Stimulated activated CD4-positive, alpha-beta T cell treated with anti-CD3 and anti-CD28 coated beads, Interleukin-4, amount 100 ng/mL, for 1 hour (primary cell): ENCODE measurements at regions not wholly inside any gene's neighbourhood (a gene's known extent, or its start where the extent isn't known, plus 50 kb on each side); places are given as distances from the start of the nearest gene placed in this dataset.

Experiments
- DNase-seq: peaks from one replicate; pipeline ENCODE4 v3.0.0-alpha.2; 2020

- no peak for DNase-seq
Measured at GRCh38 chr5:166317425-166317824, 1974.0 kb upstream of the WWC1 start.

GRCh38 chr5:166320920-166321480, 1970.4 kb upstream of the WWC1 start:
- DNase-seq = no peak

GRCh38 chr5:166324372-166324771, 1967.1 kb upstream of the WWC1 start:
- no peak for DNase-seq

- DNase-seq = no peak
Measured at GRCh38 chr5:166329149-166329800, 1962.2 kb upstream of the WWC1 start.

GRCh38 chr5:166330036-166330435, 1961.4 kb upstream of the WWC1 start:
- DNase-seq = no peak

GRCh38 chr5:166331521-166331920, 1959.9 kb upstream of the WWC1 start:
- DNase-seq = no peak

- no peak for DNase-seq
Measured at GRCh38 chr5:166338801-166339200, 1952.6 kb upstream of the WWC1 start.

- DNase-seq = no peak
Measured at GRCh38 chr5:166340039-166340438, 1951.4 kb upstream of the WWC1 start.

- no peak for DNase-seq
Measured at GRCh38 chr5:166341740-166342337, 1949.6 kb upstream of the WWC1 start.

GRCh38 chr5:166342402-166342801, 1949.0 kb upstream of the WWC1 start:
- no peak for DNase-seq

GRCh38 chr5:166346726-166347374, 1944.6 kb upstream of the WWC1 start:
- DNase-seq = no peak

- no peak for DNase-seq
Measured at GRCh38 chr5:166349046-166349445, 1942.4 kb upstream of the WWC1 start.

- DNase-seq = no peak
Measured at GRCh38 chr5:166353580-166353979, 1937.9 kb upstream of the WWC1 start.

- no peak for DNase-seq
Measured at GRCh38 chr5:166354332-166354731, 1937.1 kb upstream of the WWC1 start.

GRCh38 chr5:166356096-166356495, 1935.3 kb upstream of the WWC1 start:
- DNase-seq = no peak

- DNase-seq = no peak
Measured at GRCh38 chr5:166358127-166358830, 1933.2 kb upstream of the WWC1 start.

GRCh38 chr5:166363087-166363760, 1928.2 kb upstream of the WWC1 start:
- no peak for DNase-seq

GRCh38 chr5:166365164-166365563, 1926.3 kb upstream of the WWC1 start:
- DNase-seq = no peak

- no peak for DNase-seq
Measured at GRCh38 chr5:166367391-166367790, 1924.1 kb upstream of the WWC1 start.

- DNase-seq = no peak
Measured at GRCh38 chr5:166369346-166369745, 1922.1 kb upstream of the WWC1 start.

GRCh38 chr5:166369807-166370206, 1921.6 kb upstream of the WWC1 start:
- DNase-seq = no peak

- no peak for DNase-seq
Measured at GRCh38 chr5:166370928-166371690, 1920.3 kb upstream of the WWC1 start.
